Stimulated activated CD8-positive, alpha-beta memory T cell treated with anti-CD3 and anti-CD28 coated beads, Interleukin-15, amount 100 ng/mL, for 4 hours (primary cell): ENCODE measurements at regions not wholly inside any gene's neighbourhood (a gene's known extent, or its start where the extent isn't known, plus 50 kb on each side); places are given as distances from the start of the nearest gene placed in this dataset.
"Not testable (repeated sequence)": the region's sequence is repeated elsewhere in the genome, so short reads cannot be mapped to it uniquely, and the experiment has no call there.

Experiments
- DNase-seq, 2 donors: peaks; one replicate each; pipeline ENCODE4 v3.0.0-alpha.2; 2020; ENCODE audit warnings: low read depth in 2 of 2

DNA sequence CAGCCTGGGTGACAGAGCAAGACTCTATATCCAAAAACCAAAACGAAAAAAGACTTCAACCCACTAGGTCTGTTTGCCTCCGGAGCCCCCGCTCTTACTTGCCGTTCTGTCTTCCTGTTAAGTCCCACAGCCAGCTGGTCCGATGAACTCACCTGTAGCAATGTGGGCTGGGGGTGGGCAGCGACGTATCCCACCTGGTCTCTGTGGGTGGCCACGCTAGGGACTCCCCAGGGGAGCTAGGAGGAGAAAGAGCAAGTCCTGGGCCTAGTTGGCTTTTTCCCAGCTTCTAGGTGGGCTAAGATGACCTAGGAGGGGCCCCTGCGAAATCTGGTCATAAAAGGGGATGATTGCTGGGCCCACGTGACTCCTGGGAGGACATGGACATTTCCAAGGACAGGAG lies 166.0 kb upstream of the KCNG1 start:
- DNase-seq = no peak

DNA sequence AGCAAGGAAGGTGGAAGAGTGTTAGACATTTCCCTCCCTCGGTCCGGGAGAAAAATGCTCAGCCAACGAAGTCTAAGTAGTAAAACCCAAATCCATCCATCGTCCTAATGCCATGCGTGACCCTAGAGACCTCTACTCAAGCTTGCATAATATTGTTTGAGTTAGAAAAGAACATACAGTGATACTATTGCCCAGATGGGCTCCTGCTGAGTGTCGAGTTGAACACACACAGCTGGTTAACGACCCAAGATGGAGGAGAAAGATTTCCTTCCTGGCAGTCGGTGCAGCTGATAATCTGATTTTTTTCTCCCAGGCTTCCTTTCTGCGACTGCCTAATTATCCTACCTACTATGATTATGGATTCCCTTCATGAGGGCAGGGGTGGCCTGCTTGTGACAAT lies 164.4 kb upstream of the KCNG1 start:
- no peak for DNase-seq

DNA sequence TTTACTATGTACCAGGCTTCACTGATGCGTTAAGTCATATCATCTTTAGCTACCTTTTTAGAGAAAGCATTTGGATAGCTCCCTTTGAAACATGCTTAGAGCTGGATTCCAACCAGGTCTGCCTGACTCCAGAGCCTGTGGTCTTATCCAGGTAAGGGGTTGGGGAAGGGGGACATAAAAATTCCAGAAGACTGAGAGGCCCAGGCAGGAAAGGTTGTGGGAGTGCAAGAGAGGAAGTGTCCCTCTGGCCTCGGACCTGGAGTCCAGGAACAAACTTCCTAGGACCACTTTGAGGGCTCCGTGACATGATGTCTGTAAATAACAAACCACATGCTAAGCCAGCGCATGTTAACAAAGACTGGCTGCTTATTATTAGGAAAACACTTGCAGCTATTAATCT lies 163.0 kb upstream of the KCNG1 start:
- DNase-seq = no peak

DNA sequence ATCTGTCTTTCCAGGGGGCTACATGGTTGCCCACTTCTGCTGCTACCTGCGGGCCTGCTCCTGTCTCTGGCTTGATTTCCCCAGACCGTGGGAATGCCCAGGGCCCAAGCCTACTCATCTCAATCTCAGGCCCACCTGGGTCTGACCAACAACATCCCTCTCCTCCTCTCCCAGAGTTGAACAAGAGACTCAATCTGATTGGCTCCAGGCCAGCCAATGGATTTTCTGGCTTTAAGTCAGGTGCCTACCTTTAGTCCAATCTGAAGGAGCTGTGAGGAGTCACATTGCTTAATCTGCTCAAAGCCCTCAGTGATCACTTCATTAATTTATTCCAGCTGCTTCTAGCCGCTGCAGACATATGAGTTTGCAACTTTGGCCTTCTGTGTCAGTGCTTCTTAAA lies 162.4 kb upstream of the KCNG1 start:
- DNase-seq = no peak

DNA sequence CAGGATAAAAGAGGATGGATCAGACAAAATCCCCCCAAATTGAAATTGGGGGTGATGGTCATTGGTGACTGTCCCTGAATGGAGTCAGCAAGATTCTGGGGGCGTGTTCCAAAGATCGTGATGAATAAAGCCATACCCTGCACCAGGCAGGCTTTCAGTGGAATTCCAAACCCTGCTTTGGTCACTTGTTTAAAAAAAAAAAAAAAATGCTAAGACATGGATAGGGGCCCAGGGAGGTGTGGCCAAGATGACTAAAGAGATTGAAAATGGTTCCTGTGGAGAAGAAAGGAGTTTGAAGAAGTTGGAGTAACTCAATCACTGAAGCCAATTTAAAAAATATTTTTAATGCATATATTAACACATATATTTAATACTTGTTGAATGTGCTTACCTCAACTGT lies 161.4 kb upstream of the KCNG1 start:
- no peak for DNase-seq

DNA sequence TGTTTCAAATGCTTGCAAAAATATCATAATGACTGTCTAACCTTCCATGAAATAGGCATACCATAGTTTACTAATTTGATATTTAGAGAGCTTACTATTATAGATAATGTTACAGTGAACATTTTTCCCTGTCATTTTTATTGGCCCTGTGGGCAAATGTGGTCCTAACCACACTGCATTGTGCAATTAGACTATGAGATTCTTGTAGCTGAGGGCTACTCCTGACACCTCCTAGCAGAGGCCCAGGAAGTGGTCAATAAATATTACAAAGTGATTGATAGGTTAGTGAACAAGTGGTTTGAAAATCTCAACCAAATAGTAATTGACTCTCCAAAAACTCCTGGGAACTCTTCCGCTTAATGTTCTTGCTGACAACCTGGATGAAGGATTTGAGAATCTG lies 160.5 kb upstream of the KCNG1 start:
- DNase-seq = no peak

DNA sequence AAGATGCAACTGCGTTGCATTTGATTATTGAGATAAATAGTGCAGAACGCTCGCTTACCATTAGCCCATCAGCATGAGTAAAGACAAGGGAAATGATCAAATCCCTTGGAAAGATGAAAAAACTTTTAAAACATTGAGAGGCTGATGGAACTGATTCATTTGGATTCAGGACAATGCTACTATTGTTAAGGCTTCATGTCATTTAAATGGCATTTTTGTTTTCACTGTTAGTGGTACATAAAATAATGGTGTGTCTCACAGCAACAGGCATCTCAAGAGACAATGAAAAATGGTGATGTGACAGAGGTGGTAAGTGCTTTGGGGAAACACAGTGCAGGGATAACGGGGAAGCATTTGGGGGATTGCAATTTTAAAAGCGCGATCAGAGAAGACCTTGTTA lies 159.7 kb upstream of the KCNG1 start:
- no peak for DNase-seq

DNA sequence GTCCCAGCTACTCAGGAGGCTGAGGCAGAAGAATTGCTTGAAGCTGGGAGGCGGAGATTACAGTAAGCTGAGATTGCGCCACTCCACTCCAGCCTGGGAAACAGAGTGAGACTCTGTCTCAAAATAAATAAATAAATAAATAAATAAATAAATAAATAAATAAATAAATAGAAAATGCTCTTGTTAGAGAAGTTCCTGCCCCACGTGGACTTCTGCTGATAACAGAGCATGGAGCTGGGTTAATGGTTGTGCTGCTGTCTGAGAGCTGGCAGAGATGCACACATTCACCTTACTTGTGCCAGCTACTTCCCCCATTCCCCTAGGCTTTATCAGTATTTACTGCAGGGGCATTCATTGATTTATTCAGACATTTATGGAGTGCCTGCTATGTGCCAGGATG lies 155.2 kb upstream of the KCNG1 start:
- no peak for DNase-seq

GRCh38 chr20:51176876-51177275 lies 154.0 kb upstream of the KCNG1 start:
- DNase-seq = no peak

DNA sequence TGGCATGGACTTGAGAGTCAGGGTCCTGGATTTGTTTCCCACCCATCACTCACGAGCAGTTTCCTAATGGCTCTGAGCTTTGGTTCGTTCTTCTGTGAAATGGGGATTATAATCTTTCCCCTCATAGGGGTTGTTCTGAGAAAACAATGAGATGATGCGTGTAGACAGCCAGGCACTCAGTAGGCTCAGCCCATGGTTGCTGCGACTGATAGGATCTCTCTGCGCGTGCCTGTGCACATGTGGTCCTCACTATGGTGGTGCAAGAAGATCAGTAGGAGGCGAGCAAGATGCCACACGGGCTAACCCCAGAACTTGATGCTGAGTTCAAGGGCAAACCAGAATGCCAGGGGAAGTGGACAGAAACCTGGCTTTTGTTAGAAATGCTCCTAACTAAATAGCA lies 153.5 kb upstream of the KCNG1 start:
- no peak for DNase-seq

GRCh38 chr20:51175724-51176123 lies 152.8 kb upstream of the KCNG1 start:
- DNase-seq = no peak

- no peak for DNase-seq
Measured at GRCh38 chr20:51175156-51175555, 152.2 kb upstream of the KCNG1 start.

- DNase-seq = no peak
Measured at GRCh38 chr20:51174536-51174935, 151.6 kb upstream of the KCNG1 start.

- no peak for DNase-seq
Measured at GRCh38 chr20:51172558-51173428, 149.9 kb upstream of the KCNG1 start.

- DNase-seq = no peak
Measured at GRCh38 chr20:51171141-51171540, 148.2 kb upstream of the KCNG1 start.

DNA sequence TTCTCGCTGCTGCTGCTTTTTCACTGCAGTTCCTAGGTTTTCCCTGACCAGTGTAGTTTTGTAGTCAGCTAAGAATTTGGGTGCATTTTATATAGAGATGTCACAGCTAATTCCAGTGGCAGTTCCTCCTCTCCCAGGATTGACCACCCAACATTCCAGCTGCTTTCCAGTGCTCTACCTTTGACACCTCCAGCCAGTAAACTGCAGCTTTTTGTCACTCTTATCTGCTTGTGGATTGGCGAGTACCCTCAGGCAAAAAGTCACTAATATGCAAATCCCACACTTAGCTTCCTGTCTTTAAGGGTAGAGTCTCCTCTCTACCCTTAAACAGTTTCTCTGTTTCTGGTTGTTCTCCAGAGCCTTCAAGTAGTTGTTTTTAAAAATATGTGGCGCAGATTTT lies 146.9 kb upstream of the KCNG1 start:
- DNase-seq = no peak

DNA sequence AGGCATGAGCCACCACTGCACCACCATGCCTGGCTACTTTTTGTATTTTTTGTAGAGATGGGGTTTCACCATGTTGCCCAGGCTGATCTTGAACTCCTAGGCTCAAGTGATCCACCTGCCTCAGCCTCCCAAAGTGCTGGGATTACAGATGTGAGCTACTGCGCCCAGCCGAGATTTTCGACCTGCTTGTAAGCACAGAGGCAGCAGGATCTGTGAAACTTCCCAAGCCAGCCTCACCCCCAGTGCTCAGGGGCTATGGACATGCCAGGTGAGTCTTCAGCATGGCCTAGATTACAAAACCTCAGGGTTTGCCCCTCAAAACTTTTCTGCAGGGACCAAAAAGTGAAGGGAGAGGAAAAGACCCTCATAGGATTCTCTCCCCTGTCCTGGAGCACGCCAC lies 145.0 kb upstream of the KCNG1 start:
- DNase-seq = not testable (repeated sequence)

- DNase-seq = no peak
Measured at GRCh38 chr20:51166489-51166888, 143.6 kb upstream of the KCNG1 start.

GRCh38 chr20:51165131-51165530 lies 142.2 kb upstream of the KCNG1 start:
- no peak for DNase-seq

GRCh38 chr20:51164731-51165130 lies 141.8 kb upstream of the KCNG1 start:
- no peak for DNase-seq

DNA sequence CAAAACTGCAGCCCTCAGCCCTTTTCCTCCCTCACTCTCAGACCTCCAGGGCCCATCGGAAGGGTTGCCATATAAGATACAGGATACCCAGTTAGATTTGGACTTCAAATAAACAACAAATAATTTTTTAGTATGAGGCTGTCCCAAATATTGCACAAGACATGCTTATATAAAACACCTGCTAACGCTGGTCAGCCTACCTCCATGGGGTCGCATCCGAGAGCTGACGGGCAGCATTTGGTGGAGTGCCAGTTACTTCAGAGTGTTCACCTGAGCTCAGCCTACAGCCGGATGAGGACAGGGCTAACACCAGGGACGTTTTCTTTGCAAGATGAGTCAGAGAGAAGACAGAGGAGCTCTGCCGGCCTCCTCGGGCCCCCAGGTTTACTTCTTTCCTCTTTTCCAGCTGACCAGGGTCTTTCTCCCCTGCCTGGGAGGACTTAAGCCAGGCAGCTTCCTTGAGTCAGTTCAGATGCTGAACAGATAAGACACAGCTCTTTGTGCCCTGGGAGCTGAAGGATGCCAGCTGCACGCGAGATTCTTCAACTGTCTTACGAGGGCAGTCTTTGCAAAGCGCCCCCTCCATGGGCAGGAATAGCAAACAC lies 141.2 kb upstream of the KCNG1 start:
- no peak for DNase-seq

GRCh38 chr20:51162015-51162414 lies 139.1 kb upstream of the KCNG1 start:
- no peak for DNase-seq

DNA sequence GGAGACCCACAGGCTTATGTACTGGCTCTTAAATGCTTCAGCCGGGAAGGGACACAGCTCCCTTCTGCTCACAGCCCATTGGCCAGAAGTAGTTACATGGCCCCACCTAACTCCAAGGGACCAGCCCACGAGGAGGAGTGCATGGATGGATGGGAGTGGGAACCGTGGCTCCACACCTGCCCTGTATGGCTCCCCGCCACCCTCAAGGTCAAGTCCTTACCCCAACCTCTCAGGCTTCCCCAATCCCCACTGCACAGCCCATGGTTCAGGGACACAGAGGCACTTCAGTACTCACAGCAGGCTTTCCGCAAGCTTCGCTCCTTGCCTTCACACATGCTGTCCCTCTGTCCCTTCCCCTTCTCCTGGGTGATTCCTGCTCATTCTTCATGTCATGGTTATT lies 137.9 kb upstream of the KCNG1 start:
- DNase-seq = no peak

DNA sequence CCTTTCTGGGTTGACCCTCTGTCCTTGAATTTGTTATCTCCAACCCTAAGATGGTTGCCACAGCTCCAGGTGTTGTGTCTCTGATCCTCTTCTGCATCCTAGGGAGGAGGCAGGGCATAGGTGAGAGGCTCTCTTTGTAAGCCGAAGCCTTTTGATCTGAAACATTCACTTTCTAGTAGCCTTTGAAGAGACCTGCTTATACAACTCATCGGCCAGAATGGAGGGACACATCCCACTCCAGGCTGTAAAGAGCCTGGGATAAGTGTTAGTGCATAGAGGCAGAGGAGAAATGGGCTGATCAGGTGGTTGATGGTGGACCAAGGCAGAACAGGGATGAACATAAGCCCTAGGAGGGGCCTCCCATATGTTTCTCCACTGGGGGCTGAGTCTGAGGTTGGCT lies 137.1 kb upstream of the KCNG1 start:
- no peak for DNase-seq
